Trophoblast cell (in vitro differentiated cells and primary cell): ENCODE measurements at regions not wholly inside any gene's neighbourhood (a gene's known extent, or its start where the extent isn't known, plus 50 kb on each side); places are given as distances from the start of the nearest gene placed in this dataset.

ENCODE experiments used
- DNase-seq, 2 donors: peaks; one replicate each; pipeline ENCODE4 v3.0.0-alpha.2; 2016
- H2AFZ ChIP-seq: 2 replicates; pipeline ENCODE4 v1.6.1; 2013; ENCODE audit warnings: low read length, moderate library complexity, mild to moderate bottlenecking; ENCODE audit not compliant: insufficient read depth, poor library complexity
- H2AK5ac ChIP-seq: 2 replicates; pipeline ENCODE4 v1.6.1; 2013; ENCODE audit warnings: mild to moderate bottlenecking, low read length
- H2BK120ac ChIP-seq: 2 replicates; pipeline ENCODE4 v1.6.1; 2013; ENCODE audit warnings: low read length, mild to moderate bottlenecking, moderate library complexity; ENCODE audit not compliant: insufficient read depth, poor library complexity
- H2BK12ac ChIP-seq: 2 replicates; pipeline ENCODE4 v1.6.1; 2013; ENCODE audit warnings: mild to moderate bottlenecking, low read length, moderate library complexity
- H2BK5ac ChIP-seq: 2 replicates; pipeline ENCODE4 v1.6.1; 2013; ENCODE audit warnings: low read length, low read depth, moderate library complexity, mild to moderate bottlenecking; ENCODE audit not compliant: poor library complexity
- H3K14ac ChIP-seq: 2 replicates; pipeline ENCODE4 v1.6.1; 2013; ENCODE audit warnings: mild to moderate bottlenecking, low read length
- H3K18ac ChIP-seq: 2 replicates; pipeline ENCODE4 v1.6.1; 2013; ENCODE audit warnings: mild to moderate bottlenecking, low read length
- H3K23ac ChIP-seq: 2 replicates; pipeline ENCODE4 v1.6.1; 2013; ENCODE audit warnings: low read length
- H3K27ac ChIP-seq: 2 replicates; pipeline ENCODE4 v1.5.1; 2013; ENCODE audit warnings: low read depth, mild to moderate bottlenecking, inconsistent platforms, low read length, moderate library complexity
- H3K27me3 ChIP-seq: 2 replicates; pipeline ENCODE4 v1.6.1; 2013; ENCODE audit warnings: inconsistent platforms, mild to moderate bottlenecking, low read length, moderate library complexity; ENCODE audit not compliant: insufficient read depth
- H3K36me3 ChIP-seq, 2 experiments: 1 replicate in 1 of 2; 2 replicates in 1 of 2; pipeline ENCODE4 v1.6.1; 2013; ENCODE audit warnings: low read length in 2 of 2, mild to moderate bottlenecking in 2 of 2, moderate library complexity in 1 of 2; ENCODE audit not compliant: insufficient read depth in 2 of 2, control insufficient read depth in 1 of 2
- H3K4ac ChIP-seq: 2 replicates; pipeline ENCODE4 v1.6.1; 2013; ENCODE audit warnings: low read depth, mild to moderate bottlenecking, low read length, moderate library complexity
- H3K4me1 ChIP-seq, 2 experiments: 1 replicate in 1 of 2; 2 replicates in 1 of 2; pipeline ENCODE4 v1.6.1; 2013; ENCODE audit warnings: low read length in 2 of 2, mild to moderate bottlenecking in 2 of 2, moderate library complexity in 1 of 2; ENCODE audit not compliant: insufficient read depth in 2 of 2, control insufficient read depth in 1 of 2
- H3K4me2 ChIP-seq: 2 replicates; pipeline ENCODE4 v1.6.1; 2013; ENCODE audit warnings: inconsistent platforms, mild to moderate bottlenecking, low read length, moderate library complexity
- H3K4me3 ChIP-seq: 2 replicates; pipeline ENCODE4 v1.5.1; 2013; ENCODE audit warnings: mild to moderate bottlenecking, low read depth, low read length, inconsistent platforms
- H3K79me1 ChIP-seq: one replicate; pipeline ENCODE4 v1.6.1; 2013; ENCODE audit warnings: low read length
- H3K79me2 ChIP-seq: 2 replicates; pipeline ENCODE4 v1.6.1; 2013; ENCODE audit warnings: low read length, mild to moderate bottlenecking; ENCODE audit not compliant: control insufficient read depth, insufficient read depth, poor library complexity
- H3K9ac ChIP-seq: 2 replicates; pipeline ENCODE4 v1.6.1; 2013; ENCODE audit warnings: mild to moderate bottlenecking, low read length
- H3K9me3 ChIP-seq: 2 replicates; pipeline ENCODE4 v1.6.1; 2013; ENCODE audit warnings: low read depth, mild to moderate bottlenecking, control low read depth, inconsistent platforms, low read length; ENCODE audit not compliant: insufficient read depth
- H4K12ac ChIP-seq: 2 replicates; pipeline ENCODE4 v1.6.1; 2013; ENCODE audit warnings: low read depth, mild to moderate bottlenecking, low read length, moderate library complexity
- H4K8ac ChIP-seq: 2 replicates; pipeline ENCODE4 v1.6.1; 2013; ENCODE audit warnings: low read depth, mild to moderate bottlenecking, low read length, moderate library complexity
- H4K91ac ChIP-seq: one replicate; pipeline ENCODE4 v1.6.1; 2013; ENCODE audit warnings: low read depth, mild to moderate bottlenecking, low read length, moderate library complexity
- WGBS: extraction: QIAGEN DNeasy Blood & Tissue Kit; methylation state at CpG from one replicate; pipeline ENCODE4 v1.1.7; 2013; ENCODE audit warnings: missing lambda C conversion rate; ENCODE audit not compliant: insufficient read length, insufficient coverage; ENCODE audit errors: extremely low coverage; 5-methylcytosine and 5-hydroxymethylcytosine counted together

DNA sequence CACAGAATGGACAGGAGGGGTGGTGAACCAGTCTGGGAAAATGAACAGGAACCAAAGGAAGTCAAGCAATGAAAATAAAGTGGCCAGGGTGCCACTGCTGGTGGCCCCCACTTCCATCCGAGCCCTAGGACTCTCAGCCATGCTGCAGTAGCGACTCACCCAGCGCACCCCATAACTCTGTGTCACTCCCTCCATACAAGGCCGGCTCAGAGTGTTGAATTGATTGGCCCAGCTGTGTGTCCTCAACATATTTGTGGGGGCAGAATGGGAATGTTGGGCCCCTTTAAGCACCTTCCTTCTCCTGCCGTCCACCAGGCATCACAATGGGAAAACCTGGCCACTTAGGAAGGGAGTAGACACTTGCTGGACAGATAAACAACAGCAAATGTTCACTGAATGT is 169.0 kb upstream of the SDK2 start:
- H3K4ac ChIP-seq: no peak overlapping the region
- no peak overlapping the region for H2AFZ ChIP-seq

DNA sequence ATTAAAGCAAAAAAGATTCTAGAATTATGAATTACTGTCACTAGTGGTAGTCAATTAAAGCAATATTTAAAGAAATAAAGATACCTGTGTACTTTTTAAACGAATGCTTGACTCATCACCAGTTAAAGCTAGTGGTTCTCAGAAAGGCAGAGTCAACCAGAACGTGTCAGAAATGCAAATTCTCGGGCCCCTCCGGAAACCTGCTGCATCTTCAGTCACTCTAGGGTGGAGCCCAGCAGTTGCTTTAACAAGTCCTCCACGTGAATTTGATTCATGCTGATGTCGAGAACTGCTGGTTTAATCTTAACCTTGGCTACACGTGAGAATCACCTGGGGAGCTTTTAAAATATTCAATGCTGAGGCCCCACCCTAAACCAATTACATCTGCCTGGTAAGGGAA is 169.8 kb upstream of the SDK2 start:
- no peaks in the 10 kb centered on the region for H3K36me3 ChIP-seq
- peaks cover 7% of the 10 kb centered on the region for H3K9me3 ChIP-seq
- H2AK5ac ChIP-seq: no peak overlapping the region
- no CpG with 5 or more reads among the region's 7 CpGs for WGBS
- H3K4ac ChIP-seq: no peak overlapping the region
- H4K12ac ChIP-seq: no peak overlapping the region
- H2BK5ac ChIP-seq: no peak overlapping the region
- no peak overlapping the region for H4K8ac ChIP-seq
- no peak overlapping the region for H3K4me2 ChIP-seq
- no peaks in the 10 kb centered on the region for H3K79me2 ChIP-seq
- H3K79me1 ChIP-seq: no peaks in the 10 kb centered on the region
- no peak overlapping the region for H2BK120ac ChIP-seq
- no peak overlapping the region for H3K23ac ChIP-seq
- H3K18ac ChIP-seq: no peak overlapping the region
- H3K27ac ChIP-seq: no peak overlapping the region
- no peak overlapping the region for H2BK12ac ChIP-seq
- no peak overlapping the region for H3K4me3 ChIP-seq
- no peak overlapping the region for H3K9ac ChIP-seq
- DNase-seq: no peak
- no peaks in the 10 kb centered on the region for H3K27me3 ChIP-seq
- no peak overlapping the region for H2AFZ ChIP-seq
- no peak overlapping the region for H3K14ac ChIP-seq
- no peaks in the 10 kb centered on the region for H3K4me1 ChIP-seq
- H4K91ac ChIP-seq: no peak overlapping the region

More for the DNA sequence above, 169.0 kb upstream of the SDK2 start:
- Histone ChIP-seq H3K18ac (no peak overlapping the region), H3K4me1 (no peaks in the 10 kb centered on the region), H3K79me1 (no peaks in the 10 kb centered on the region), H2BK120ac (no peak overlapping the region), H3K9me3 (peaks cover 2% of the 10 kb centered on the region), H3K9ac (no peak overlapping the region), H3K27ac (no peak overlapping the region), H4K91ac (no peak overlapping the region), H3K23ac (no peak overlapping the region), H3K14ac (no peak overlapping the region), H4K8ac (no peak overlapping the region), H3K36me3 (no peaks in the 10 kb centered on the region), H3K4me3 (no peak overlapping the region), H2BK12ac (no peak overlapping the region), H3K27me3 (no peaks in the 10 kb centered on the region), H3K79me2 (no peaks in the 10 kb centered on the region), H2BK5ac (no peak overlapping the region), H3K4me2 (no peak overlapping the region), H2AK5ac (no peak overlapping the region), H4K12ac (no peak overlapping the region)
- WGBS: no CpG with 5 or more reads among the region's 5 CpGs
- DNase-seq: no peak

DNA sequence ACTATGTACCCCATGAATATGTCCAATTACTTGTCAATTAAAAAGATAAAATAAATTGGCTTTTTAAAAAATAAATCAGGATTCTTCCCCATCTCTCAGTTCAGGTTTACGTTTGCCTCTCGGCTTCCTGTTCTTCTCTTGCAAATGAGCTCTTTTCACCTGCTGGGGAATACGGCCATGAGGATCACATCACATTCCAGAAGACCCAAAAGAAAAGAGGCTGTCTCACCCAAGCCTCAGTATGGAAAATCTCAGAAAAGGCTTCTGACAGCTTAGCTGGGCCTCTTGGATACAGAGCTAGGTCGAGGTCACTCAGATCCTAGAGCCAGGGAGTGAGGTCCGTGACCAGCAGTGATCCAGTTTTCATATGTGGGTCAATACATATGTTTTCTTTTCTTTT is 171.2 kb upstream of the SDK2 start:
- no peak overlapping the region for H4K91ac ChIP-seq
- no peak overlapping the region for H3K27ac ChIP-seq
- no peak overlapping the region for H3K4me2 ChIP-seq
- H3K27me3 ChIP-seq: no peaks in the 10 kb centered on the region
- H3K9ac ChIP-seq: no peak overlapping the region
- no peak for DNase-seq
- H4K12ac ChIP-seq: no peak overlapping the region
- H2BK120ac ChIP-seq: no peak overlapping the region
- WGBS: no CpG with 5 or more reads among the region's 5 CpGs
- no peak overlapping the region for H2AFZ ChIP-seq
- H3K4ac ChIP-seq: no peak overlapping the region
- H2BK12ac ChIP-seq: no peak overlapping the region
- no peak overlapping the region for H3K23ac ChIP-seq
- no peak overlapping the region for H3K18ac ChIP-seq
- no peaks in the 10 kb centered on the region for H3K36me3 ChIP-seq
- H2AK5ac ChIP-seq: no peak overlapping the region
- H3K14ac ChIP-seq: no peak overlapping the region
- H3K79me1 ChIP-seq: no peaks in the 10 kb centered on the region
- no peaks in the 10 kb centered on the region for H3K4me1 ChIP-seq
- H3K4me3 ChIP-seq: no peak overlapping the region
- H3K79me2 ChIP-seq: no peaks in the 10 kb centered on the region
- no peak overlapping the region for H2BK5ac ChIP-seq
- H3K9me3 ChIP-seq: peaks cover 15% of the 10 kb centered on the region
- H4K8ac ChIP-seq: no peak overlapping the region

DNA sequence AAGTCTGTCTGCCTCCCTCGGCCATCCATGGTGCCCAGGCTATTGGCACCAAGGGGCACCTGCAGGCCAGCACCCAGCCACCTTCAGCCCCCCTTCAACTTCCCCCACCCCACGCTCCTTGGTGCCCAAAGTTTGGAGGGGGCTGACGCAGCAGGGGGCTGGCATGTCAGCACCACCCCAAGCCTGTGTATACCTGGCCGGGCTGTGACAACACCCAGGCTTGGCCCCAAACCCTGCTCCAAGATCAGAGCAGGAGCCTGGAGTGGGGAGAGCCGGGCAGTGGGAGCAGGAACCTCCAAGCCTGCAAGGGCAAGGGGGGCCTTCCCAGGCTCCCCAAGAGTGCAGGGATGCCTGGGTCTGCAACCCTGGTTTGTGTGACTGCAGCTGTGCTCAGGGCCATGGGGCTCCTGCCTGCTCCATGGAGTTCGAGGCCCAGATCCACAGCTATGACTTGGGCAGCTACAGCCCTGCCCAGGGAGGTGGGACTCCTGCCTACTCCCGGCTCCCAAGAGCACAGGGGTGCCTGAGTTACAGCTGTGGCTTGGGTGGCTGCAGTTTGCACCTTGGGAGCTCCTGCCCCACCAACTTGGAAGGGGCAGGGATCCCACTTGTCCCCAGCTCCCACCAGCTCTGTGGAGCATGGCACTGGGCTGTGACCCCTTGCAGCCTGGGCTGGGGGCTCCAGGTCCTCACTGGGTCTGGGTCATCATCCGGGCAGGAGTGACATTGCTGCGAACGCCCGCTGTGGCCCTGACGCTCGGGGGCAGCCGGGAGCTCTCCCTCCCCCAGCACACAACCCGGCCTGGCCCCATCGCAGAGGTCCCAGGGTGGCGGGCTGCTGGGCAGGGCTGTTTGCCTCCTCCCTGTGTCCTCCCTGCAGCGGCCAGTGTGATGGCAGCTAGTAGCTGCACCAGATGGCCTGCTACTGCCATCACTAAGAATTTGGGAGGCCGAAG is 175.5 kb upstream of the SDK2 start:
- Histone ChIP-seq H2BK12ac (no peak overlapping the region), H3K4me3 (no peak overlapping the region), H3K27ac (no peak overlapping the region), H2AFZ (no peak overlapping the region), H2BK120ac (no peak overlapping the region), H3K4ac (no peak overlapping the region), H3K4me1 (no peaks in the 10 kb centered on the region), H4K91ac (no peak overlapping the region), H3K36me3 (no peaks in the 10 kb centered on the region), H2BK5ac (no peak overlapping the region), H3K14ac (no peak overlapping the region), H2AK5ac (no peak overlapping the region), H4K12ac (no peak overlapping the region), H3K9me3 (peaks cover 15% of the 10 kb centered on the region), H3K23ac (no peak overlapping the region), H3K79me2 (no peaks in the 10 kb centered on the region), H3K9ac (no peak overlapping the region), H3K79me1 (no peaks in the 10 kb centered on the region), H3K27me3 (peaks cover 7% of the 10 kb centered on the region), H3K4me2 (no peak overlapping the region), H3K18ac (no peak overlapping the region), H4K8ac (no peak overlapping the region)
- no CpG with 5 or more reads among the region's 19 CpGs for WGBS
- DNase-seq: no peak
